ENCODE measurements at regions not wholly inside any gene's neighbourhood (a gene's known extent, or its start where the extent isn't known, plus 50 kb on each side); places are given as distances from the start of the nearest gene placed in this dataset.

DNA sequence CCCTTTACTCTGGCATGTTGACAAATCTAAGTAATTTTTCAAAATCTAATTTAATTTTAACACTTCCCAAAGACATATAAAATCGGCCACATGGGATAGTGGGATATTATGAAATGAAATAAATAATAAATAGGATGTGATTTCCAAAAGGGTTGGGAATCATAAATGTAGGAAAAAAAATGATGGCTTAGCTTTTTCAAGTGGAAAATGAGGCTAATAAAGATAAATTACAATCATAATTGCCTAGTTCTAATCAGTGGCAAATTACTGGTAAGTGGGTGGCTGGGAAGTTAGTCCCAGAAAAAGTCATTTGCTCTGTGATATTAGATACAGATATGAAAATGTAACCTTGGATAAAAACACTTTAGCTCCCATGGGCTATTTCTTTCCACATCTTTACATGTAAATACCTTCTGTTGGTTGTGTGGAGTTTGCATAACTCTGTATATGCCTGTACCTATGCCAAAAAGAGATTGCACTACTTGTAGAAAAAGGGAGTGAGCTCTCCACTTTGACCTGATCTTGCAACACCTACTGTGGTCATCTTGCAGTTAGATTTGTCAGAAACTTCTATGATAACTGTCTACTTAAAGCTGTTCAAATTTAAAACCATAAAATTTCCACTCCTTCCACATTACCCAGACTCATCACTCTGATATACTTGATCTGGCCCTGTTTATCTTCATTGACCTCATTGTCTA, 284.6 kb upstream of the KAZN start:
- no peak for DNase-seq (ENCODE audit: low spot score)
- intact Hi-C loops (cut with micrococcal nuclease) = no loop called here
- H3K36me3 Mint-ChIP-seq (ENCODE audit: low read depth) = no peaks in the 10 kb centered on the region
- H3K4me1 Mint-ChIP-seq (ENCODE audit: low read depth) = no peaks in the 10 kb centered on the region
- no peak overlapping the region for H3K27ac Mint-ChIP-seq
- no peak overlapping the region for H3K4me3 Mint-ChIP-seq
- H3K9me3 Mint-ChIP-seq = no peaks in the 10 kb centered on the region
- peaks cover 1% of the 10 kb centered on the region for H3K27me3 Mint-ChIP-seq (ENCODE audit: insufficient read depth)

DNA sequence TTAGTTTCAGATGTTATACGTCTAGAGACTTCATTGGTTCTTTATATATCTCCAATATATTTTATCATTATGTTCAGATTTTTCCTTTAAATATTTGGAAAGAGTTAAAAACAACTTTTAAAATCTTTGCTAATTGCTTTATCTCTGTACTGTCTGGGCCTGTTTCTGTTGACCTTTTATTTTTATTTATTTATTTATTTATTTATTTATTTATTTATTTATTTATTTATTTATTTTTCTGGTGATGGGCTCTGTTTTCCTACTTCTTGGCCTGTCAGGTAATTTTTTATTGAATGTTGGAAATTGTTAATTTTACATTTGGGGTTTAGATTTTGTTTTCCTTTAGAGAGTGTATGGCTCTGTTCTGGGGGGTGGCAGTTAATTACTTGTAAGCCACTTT, 279.7 kb upstream of the KAZN start:
- H3K27ac Mint-ChIP-seq = no peak overlapping the region
- H3K27me3 Mint-ChIP-seq (ENCODE audit: insufficient read depth) = peaks cover 4% of the 10 kb centered on the region
- H3K9me3 Mint-ChIP-seq = peaks cover 13% of the 10 kb centered on the region

DNA sequence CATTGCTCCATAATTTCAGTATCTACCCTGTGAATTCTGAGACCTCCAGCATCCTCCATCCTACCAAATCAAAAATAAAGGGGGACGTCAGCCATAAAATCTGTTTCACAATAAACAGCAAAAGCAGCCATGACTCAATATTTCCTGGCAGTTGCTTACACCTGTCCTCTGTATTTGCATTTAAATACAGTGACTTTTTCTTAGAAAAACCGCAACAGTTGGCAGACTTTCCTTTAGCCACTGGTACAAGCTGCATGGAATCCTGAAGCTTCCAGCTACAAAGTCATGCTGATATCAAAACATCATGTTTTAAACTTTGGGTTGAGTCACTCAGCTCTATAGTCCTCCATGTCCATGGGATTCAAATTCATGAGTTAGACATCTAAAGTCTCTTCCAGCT, 278.0 kb upstream of the KAZN start:
- DNase-seq (ENCODE audit: low spot score) = no peak
- Mint-ChIP-seq H3K27ac (no peak overlapping the region), H3K36me3 (ENCODE audit: low read depth) (no peaks in the 10 kb centered on the region), H3K9me3 (peaks cover 19% of the 10 kb centered on the region), H3K4me1 (ENCODE audit: low read depth) (peaks cover 9% of the 10 kb centered on the region), H3K4me3 (no peak overlapping the region), H3K27me3 (ENCODE audit: insufficient read depth) (peaks cover 4% of the 10 kb centered on the region)
- intact Hi-C loops (cut with micrococcal nuclease) = no loop called here

More for the DNA sequence above, 279.7 kb upstream of the KAZN start:
- H3K4me3 Mint-ChIP-seq = no peak overlapping the region
- peaks cover 9% of the 10 kb centered on the region for H3K4me1 Mint-ChIP-seq (ENCODE audit: low read depth)
- intact Hi-C loops (cut with micrococcal nuclease) = no loop called here
- DNase-seq (ENCODE audit: low spot score) = no peak
- no peaks in the 10 kb centered on the region for H3K36me3 Mint-ChIP-seq (ENCODE audit: low read depth)

DNA sequence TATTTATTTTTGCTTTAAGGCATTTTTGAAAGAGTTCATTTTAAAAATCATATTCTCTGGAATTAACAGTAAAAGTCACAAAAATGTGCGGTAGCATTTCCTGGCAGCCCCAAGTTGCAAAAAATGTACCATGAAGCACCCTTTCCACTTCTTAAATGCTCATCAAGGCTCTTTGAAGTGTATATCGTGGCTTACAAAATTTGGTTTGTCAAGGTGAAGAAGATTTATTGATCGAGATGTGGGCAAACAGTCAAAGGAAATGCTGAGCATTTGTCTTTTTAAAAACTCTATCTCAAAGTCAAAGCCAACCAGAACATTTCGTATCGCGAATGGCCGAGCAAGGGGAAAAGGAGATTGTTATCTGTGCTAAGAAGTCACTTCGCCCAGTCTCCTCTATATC, 277.5 kb upstream of the KAZN start:
- H3K36me3 Mint-ChIP-seq (ENCODE audit: low read depth) = no peaks in the 10 kb centered on the region
- peaks cover 4% of the 10 kb centered on the region for H3K27me3 Mint-ChIP-seq (ENCODE audit: insufficient read depth)
- no peak overlapping the region for H3K27ac Mint-ChIP-seq
- peaks cover 19% of the 10 kb centered on the region for H3K9me3 Mint-ChIP-seq
- intact Hi-C loops (cut with micrococcal nuclease) = no loop called here
- no peak for DNase-seq (ENCODE audit: low spot score)
- peaks cover 9% of the 10 kb centered on the region for H3K4me1 Mint-ChIP-seq (ENCODE audit: low read depth)
- H3K4me3 Mint-ChIP-seq = no peak overlapping the region

DNA sequence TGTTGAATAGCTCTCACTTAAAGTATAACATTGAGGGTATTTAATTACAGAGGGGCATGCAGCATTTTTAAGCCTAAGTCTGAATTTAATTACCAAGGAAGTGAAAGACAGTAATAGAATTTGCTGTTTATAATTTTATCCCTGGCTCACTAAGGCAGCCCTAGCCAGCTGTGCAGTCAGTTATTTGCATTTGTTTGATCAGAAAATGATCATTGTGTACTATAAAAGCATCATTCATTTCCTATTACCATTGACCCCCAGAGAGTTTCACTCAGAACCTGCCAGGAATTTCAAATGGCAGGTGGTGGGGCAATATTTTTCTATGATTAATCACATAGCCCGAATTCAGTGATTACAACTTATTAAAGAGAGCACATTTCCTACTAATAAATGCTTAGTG, 277.1 kb upstream of the KAZN start:
- H3K4me3 Mint-ChIP-seq = no peak overlapping the region
- peaks cover 19% of the 10 kb centered on the region for H3K9me3 Mint-ChIP-seq
- H3K36me3 Mint-ChIP-seq (ENCODE audit: low read depth) = no peaks in the 10 kb centered on the region
- DNase-seq (ENCODE audit: low spot score) = no peak
- H3K4me1 Mint-ChIP-seq (ENCODE audit: low read depth) = peaks cover 9% of the 10 kb centered on the region
- no peak overlapping the region for H3K27ac Mint-ChIP-seq
- peaks cover 4% of the 10 kb centered on the region for H3K27me3 Mint-ChIP-seq (ENCODE audit: insufficient read depth)
- intact Hi-C loops (cut with micrococcal nuclease) = no loop called here

DNA sequence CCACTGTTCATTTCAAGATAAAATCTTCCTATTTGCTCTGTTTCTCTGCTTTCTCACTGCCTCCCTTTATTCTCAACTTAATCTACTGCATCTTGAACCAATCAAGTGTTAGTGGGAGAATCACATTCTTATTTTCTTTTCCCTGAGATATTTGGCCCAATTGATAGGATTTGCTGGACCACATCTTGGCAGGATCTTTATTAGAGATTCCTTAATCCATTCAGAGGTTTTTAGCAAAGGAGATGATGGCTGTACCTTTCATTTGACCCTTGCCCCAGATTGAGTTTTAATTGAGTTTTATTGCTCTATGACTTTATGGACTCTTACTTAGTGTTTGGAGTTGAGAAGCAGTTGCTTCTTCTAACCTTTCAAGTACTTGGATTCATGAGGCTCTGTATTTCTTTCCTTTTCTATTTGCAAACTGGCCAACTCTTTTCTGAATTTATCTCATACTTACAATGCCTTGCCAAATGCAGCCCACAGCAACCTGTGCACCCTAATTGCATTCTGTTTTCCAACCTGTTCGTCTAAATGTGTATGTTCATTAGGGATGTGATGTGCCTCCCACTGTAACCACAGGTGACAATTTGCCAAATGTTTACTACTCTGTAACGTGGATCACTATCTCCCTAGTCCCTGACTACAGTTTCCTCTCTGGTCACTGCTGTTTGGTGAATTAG, 274.8 kb upstream of the KAZN start:
- H3K36me3 Mint-ChIP-seq (ENCODE audit: low read depth) = no peaks in the 10 kb centered on the region
- peaks cover 4% of the 10 kb centered on the region for H3K27me3 Mint-ChIP-seq (ENCODE audit: insufficient read depth)

DNA sequence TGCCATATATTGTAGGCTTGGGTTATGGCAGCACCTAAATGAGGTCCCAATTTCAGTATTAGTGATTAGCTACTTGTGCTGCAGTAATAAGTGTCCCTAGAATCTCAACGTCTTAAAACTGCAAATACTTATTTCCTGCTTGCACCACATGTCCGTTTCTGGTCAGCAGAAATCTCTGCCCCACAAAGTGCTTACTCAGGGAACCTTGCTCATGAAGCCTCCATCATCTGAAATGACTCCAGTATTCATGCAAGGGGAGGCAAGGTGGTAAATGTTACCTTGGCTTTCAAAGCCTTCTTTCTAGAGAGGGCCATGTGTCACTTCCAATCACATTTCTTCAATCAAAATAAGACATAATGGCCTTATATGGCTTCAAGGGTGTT, 274.2 kb upstream of the KAZN start:
- Mint-ChIP-seq H3K4me3 (no peak overlapping the region), H3K9me3 (peaks cover 19% of the 10 kb centered on the region), H3K4me1 (ENCODE audit: low read depth) (peaks cover 9% of the 10 kb centered on the region), H3K36me3 (ENCODE audit: low read depth) (no peaks in the 10 kb centered on the region), H3K27ac (no peak overlapping the region), H3K27me3 (ENCODE audit: insufficient read depth) (peaks cover 4% of the 10 kb centered on the region)
- intact Hi-C loops (cut with micrococcal nuclease) = no loop called here
- DNase-seq (ENCODE audit: low spot score) = no peak

More for the DNA sequence above, 274.8 kb upstream of the KAZN start:
- Mint-ChIP-seq H3K27ac (no peak overlapping the region), H3K4me3 (no peak overlapping the region), H3K9me3 (peaks cover 19% of the 10 kb centered on the region), H3K4me1 (ENCODE audit: low read depth) (peaks cover 9% of the 10 kb centered on the region)
- DNase-seq (ENCODE audit: low spot score) = no peak
- intact Hi-C loops (cut with micrococcal nuclease) = no loop called here

DNA sequence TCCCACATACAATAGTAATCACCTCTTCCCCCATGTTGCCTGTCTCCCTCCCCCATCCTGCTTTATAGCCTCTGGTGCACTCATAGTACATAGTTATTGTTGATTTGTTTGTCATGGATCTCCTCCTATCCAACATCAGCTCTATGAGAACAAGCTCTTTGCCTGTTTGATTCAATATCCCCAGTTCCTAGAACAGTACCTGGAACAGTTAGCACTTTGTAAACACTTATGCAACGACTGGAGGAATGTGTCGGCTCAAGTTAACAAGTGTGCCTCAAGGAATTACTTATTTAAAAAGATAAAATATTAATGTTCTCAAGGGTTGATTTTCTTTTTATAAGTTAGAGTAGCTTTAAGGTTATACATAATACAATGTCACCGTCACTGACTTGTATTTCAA, 271.6 kb upstream of the KAZN start:
- intact Hi-C loops (cut with micrococcal nuclease) = no loop called here
- H3K9me3 Mint-ChIP-seq = peaks cover 19% of the 10 kb centered on the region
- no peaks in the 10 kb centered on the region for H3K4me1 Mint-ChIP-seq (ENCODE audit: low read depth)
- no peak overlapping the region for H3K27ac Mint-ChIP-seq
- no peaks in the 10 kb centered on the region for H3K36me3 Mint-ChIP-seq (ENCODE audit: low read depth)
- DNase-seq (ENCODE audit: low spot score) = no peak
- no peak overlapping the region for H3K4me3 Mint-ChIP-seq
- no peaks in the 10 kb centered on the region for H3K27me3 Mint-ChIP-seq (ENCODE audit: insufficient read depth)

DNA sequence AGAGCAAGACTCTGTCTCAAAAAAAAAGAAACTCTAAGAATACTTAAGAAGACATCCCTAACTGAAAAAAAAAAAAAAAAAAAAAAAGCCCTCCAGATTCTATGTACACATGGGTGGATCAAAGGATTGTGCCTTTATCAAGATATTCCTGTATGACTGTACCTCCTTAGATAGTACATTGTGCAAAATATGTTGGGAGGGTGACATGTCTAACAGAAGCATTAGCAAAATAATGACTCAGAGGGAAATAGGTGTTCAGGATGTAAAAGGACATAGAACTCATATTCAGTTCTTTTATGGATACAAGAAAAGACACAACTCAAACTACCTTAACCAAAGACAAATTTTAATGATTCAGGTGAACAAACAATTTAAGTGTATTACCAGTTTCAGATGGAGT, 269.8 kb upstream of the KAZN start:
- Mint-ChIP-seq H3K27ac (no peak overlapping the region), H3K4me3 (no peak overlapping the region), H3K36me3 (ENCODE audit: low read depth) (no peaks in the 10 kb centered on the region), H3K4me1 (ENCODE audit: low read depth) (no peaks in the 10 kb centered on the region), H3K9me3 (peaks cover 8% of the 10 kb centered on the region), H3K27me3 (ENCODE audit: insufficient read depth) (no peaks in the 10 kb centered on the region)
- DNase-seq (ENCODE audit: low spot score) = no peak
- intact Hi-C loops (cut with micrococcal nuclease) = no loop called here

DNA sequence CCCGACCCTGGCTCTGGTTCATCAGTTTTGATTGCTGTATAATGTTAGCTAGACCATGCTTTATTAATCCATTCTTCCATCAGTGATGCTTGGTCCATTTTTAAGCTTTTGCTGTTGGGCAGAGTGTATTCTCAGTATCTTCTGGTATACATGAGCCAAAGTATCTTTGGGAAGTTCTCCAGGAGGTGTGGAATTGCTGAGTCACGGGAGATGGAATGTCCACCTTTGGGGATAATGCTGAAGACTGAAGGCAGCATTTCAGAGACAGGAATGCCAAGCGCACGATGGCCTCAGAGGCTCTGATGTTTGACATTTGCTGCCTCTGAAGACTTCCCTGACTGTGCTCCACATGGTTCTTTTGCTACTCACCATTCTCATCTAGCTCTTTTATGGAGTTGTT, 266.3 kb upstream of the KAZN start:
- H3K27me3 Mint-ChIP-seq (ENCODE audit: insufficient read depth) = no peaks in the 10 kb centered on the region
- no peak overlapping the region for H3K4me3 Mint-ChIP-seq
- H3K36me3 Mint-ChIP-seq (ENCODE audit: low read depth) = no peaks in the 10 kb centered on the region
- DNase-seq (ENCODE audit: low spot score) = no peak
- no peaks in the 10 kb centered on the region for H3K9me3 Mint-ChIP-seq
- H3K4me1 Mint-ChIP-seq (ENCODE audit: low read depth) = peaks cover 6% of the 10 kb centered on the region
- intact Hi-C loops (cut with micrococcal nuclease) = no loop called here
- H3K27ac Mint-ChIP-seq = no peak overlapping the region

DNA sequence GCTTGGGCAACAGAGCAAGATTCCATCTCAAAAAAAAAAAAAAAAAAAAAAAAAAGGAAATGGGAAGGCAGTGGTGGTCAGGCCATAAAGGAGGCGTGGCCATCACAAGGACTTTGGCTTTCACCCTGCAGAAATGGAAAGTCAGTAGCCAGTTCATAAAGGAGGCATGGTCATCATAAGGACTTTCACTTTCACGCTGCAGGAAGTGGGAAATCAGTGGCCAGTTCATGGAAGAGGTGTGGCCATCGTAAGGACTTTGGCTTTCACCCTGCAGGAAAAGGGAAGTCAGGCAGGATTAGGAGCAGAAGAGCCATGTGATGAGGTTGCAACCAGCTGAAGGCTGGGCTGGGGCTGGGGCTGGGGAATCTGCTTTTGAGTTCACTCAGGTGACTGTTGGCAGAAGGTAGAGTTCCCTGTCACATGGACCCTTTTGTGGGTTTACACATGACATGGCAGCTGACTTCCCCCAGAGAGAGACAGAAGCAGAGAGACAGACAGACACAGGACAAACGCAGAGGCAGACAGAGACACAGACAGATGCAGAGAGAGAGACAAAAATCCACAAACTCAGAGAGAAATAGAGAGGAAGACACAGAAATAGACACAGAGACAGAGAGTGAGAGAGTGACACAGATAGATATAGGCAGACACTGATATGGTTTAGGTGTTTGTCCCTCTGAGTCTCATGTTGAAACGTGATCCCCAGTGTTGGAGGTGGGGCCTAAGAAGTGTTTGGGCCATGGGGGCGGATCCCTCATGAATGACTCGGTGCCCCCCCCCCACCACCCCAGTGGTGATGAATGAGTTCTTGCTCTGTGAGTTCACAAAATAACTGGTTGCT, 263.9 kb upstream of the KAZN start:
- intact Hi-C loops (cut with micrococcal nuclease) = no loop called here
- Mint-ChIP-seq H3K27me3 (ENCODE audit: insufficient read depth) (no peaks in the 10 kb centered on the region), H3K4me3 (no peak overlapping the region), H3K9me3 (no peaks in the 10 kb centered on the region), H3K4me1 (ENCODE audit: low read depth) (peaks cover 6% of the 10 kb centered on the region), H3K27ac (no peak overlapping the region), H3K36me3 (ENCODE audit: low read depth) (no peaks in the 10 kb centered on the region)
- DNase-seq (ENCODE audit: low spot score) = no peak

DNA sequence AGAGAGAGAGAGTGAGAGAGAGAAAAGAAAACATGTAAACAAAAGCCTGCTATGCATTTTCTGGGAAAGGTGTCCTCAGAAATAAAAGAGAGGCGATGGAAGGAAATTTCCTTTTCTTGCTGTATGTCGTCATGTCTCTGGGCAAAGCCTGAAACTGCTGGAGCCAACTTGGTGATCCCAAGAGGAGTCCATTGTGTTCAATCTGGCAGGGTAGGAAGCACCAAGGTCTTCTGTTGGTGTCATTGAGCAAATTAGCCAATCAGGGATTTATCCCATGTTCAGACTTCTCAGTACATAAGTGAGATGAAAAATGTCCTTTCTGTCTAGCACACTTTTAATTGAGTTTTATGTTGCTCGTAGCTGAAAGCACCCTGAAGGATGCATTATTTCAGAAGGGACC, 260.0 kb upstream of the KAZN start:
- Mint-ChIP-seq H3K27ac (no peak overlapping the region), H3K4me1 (ENCODE audit: low read depth) (peaks cover 6% of the 10 kb centered on the region), H3K36me3 (ENCODE audit: low read depth) (no peaks in the 10 kb centered on the region), H3K4me3 (no peak overlapping the region), H3K9me3 (no peaks in the 10 kb centered on the region), H3K27me3 (ENCODE audit: insufficient read depth) (peaks cover 5% of the 10 kb centered on the region)
- no peak for DNase-seq (ENCODE audit: low spot score)
- intact Hi-C loops (cut with micrococcal nuclease) = no loop called here

DNA sequence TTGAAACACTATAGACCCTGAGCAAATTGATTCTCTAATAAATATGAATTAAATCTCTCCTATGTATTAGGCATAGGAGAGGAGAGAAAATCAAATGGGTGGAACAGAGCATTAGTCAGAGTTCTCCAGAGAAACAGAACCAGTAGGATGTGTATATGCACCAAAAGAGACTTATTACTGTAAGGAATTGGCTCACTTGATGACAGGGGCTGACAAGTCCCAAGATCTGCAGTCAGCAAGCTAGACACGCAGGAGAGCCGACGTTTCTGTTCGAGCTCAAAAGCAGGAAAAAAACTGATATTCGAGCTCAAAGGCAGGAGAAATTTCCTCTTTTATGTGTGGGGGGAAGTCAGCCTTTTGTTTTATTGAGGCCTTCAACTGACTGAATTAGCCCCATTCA, 259.2 kb upstream of the KAZN start:
- intact Hi-C loops (cut with micrococcal nuclease) = no loop called here
- Mint-ChIP-seq H3K36me3 (ENCODE audit: low read depth) (no peaks in the 10 kb centered on the region), H3K27me3 (ENCODE audit: insufficient read depth) (peaks cover 5% of the 10 kb centered on the region), H3K27ac (no peak overlapping the region), H3K4me3 (no peak overlapping the region), H3K9me3 (no peaks in the 10 kb centered on the region), H3K4me1 (ENCODE audit: low read depth) (peaks cover 6% of the 10 kb centered on the region)
- DNase-seq (ENCODE audit: low spot score) = no peak

Measured in activated T-helper 1 cell treated with anti-CD3 and anti-CD28 coated beads, Interleukin-12 subunit alpha, Interleukin-12 subunit beta, Interleukin-2, Interleukin-4 antibody, amounts not matched to agents 30 ng/mL and 10 ng/mL and 1 ng/mL, durations not matched to agents 14 hours and 24 hours and 36 hours (primary cell).